GM12874 (cell line): ENCODE measurements at regions not wholly inside any gene's neighbourhood (a gene's known extent, or its start where the extent isn't known, plus 50 kb on each side); places are given as distances from the start of the nearest gene placed in this dataset.

Experiments
- TF ChIP-seq, protein P1 (sequence below): IDR thresholded peaks from 2 replicates; pipeline ENCODE4 v1.5.1; 2011; ENCODE audit warnings: low read depth, mild to moderate bottlenecking, control low read depth, low read length, moderate library complexity; ENCODE audit not compliant: insufficient read depth

DNA sequence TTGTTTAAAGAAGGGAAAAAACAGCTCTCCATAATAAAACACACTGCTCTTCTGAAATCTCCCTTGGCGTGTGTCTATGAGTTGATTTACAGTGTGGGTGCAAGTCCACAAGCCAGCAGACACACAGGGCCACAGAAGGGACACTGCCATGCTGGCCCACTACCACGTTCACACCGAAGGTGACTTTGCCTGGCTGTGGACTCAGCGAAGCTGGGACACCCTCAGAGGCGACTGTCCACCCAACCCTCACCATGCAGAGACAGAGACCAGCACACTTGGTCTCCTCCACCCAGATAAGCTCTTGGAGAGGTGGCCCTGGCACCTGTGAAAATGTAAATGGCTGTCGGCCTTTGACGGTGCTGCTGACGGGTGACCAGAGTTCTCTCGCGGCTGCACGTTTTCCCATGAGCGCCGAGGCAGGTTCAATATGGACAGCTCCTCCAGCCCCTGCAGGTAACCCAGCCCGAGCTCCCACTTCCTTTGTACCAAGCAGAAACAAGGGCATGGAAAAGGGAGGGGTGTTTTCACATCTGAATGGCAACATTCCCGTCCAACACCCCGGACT is 78.0 kb downstream of the YTHDF1 start:
- TF ChIP-seq, protein P1, sequence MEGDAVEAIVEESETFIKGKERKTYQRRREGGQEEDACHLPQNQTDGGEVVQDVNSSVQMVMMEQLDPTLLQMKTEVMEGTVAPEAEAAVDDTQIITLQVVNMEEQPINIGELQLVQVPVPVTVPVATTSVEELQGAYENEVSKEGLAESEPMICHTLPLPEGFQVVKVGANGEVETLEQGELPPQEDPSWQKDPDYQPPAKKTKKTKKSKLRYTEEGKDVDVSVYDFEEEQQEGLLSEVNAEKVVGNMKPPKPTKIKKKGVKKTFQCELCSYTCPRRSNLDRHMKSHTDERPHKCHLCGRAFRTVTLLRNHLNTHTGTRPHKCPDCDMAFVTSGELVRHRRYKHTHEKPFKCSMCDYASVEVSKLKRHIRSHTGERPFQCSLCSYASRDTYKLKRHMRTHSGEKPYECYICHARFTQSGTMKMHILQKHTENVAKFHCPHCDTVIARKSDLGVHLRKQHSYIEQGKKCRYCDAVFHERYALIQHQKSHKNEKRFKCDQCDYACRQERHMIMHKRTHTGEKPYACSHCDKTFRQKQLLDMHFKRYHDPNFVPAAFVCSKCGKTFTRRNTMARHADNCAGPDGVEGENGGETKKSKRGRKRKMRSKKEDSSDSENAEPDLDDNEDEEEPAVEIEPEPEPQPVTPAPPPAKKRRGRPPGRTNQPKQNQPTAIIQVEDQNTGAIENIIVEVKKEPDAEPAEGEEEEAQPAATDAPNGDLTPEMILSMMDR, result no peak

DNA sequence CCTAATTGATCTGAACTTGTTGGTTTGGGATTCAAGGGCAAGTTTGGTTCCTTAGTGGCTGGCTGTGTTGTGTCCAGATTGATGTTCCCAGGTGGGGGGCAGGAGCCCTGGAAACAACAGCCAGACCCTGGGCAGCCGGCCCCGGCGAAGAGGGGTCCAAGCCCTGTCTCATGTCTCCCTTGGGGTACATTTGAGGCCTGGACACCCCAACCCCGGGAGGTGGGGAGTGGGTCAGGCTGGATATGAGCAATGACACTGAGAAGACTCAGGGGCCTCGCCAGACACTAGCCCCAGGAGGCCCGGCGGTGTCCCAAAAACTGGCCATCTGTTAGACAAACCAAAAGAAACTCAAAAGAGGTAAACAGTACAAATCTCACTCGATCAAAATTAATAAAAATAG is 79.6 kb downstream of the YTHDF1 start:
- TF ChIP-seq, protein P1, result no peak

DNA sequence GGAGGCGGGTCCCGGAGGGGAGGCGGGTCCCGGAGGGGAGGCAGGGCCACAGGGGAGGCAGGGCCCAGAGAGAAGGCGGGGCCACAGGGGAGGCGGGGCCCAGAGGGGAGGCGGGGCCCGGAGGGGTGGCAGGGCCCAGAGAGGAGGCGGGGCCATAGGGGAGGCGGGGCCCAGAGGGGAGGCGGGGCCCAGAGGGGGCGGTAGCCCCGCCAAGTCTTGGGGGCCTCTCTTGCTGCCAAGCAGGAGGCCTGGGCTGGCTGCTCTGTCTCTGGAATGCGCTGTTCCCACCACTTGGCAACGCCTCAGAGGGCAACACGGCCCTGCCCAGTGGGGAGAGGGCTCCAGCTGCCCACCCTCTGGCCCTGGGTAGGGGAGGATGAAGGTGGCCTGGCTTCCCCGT is 80.5 kb downstream of the YTHDF1 start:
- TF ChIP-seq, protein P1, result no peak

DNA sequence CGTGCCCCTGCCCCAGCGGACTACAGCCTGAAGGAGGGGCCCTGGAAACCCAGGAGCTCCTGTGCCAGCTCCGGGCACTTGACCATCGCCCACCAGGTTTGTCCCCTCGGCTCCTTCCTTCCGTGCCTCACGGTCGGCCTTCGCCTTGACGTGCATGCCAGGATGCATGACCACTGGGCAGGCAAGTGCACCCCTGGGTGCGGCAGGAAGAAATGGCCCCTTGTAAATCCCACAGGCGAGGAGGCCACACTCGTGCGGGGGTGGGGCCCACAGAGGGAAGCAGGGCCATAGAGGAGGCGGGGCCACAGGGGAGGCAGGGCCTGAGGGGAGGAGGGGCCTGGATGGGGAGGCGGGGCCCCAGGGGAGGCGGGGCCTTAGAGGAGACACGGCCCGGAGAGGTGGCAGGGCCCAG is 81.7 kb downstream of the YTHDF1 start:
- TF ChIP-seq, protein P1, result no peak

DNA sequence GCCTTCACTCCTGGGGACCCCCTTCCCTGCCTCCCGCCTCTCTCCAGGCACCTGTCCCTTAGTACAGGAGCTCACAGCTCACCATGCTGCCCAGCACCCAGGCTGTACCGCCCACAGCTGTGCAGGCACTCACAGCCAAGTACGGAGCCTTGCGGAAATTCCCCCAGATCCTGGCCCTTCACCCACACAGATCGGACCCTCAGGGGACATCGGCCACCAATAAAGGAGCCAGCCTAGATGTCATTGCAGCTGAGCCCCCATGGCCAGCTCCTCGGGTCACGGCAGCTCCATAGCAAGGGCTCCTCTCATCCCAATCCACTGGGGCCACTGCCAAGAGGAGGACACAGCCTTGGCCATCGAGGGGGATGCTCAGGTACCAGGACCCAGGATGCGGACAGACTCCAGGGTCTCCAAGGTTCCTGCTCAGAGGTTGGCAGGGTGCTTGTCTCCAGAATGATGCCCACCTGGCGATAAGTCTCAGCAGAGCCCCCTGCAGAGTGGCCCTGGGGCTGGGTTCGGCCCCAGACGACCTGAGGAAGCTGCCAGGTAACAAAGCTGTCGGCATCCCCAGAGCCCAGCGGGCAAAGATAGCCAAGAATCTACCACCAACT is 82.3 kb downstream of the YTHDF1 start:
- TF ChIP-seq, protein P1, result no peak

DNA sequence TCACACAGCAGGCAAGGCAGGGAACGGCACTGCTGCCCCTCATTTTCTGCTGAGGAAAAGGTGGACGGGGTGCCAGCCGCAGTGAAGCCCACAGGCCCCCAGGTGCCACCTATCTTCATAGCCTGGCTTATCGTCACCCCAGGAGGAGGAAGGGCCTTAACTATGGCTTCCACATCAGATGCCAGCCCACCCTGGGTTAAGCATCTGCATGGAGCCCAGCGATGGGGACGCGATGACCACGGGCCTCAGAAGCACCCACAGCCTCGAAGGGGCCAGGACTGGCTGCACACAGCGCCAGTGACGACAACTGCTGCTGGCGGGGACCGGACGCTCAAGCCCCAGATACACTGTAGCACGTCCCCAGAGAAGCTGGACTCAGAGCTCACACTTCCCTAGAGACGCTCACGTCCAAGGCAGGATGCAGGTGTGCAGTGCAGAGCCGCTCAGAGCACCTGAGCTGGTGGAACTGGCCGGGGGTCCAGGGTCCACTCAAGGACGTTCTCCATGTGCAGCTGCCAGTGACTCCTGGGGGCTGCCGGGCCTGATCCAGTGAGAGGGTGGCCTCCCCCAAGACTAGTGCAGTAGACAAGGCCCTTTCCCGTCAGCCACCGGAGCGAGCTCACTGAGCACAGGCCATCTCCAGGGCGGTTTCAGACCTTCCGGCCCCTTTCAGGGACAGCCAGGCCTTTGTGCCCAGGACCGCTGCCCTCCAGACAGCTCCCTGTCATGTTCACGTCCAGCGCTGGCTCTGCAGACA is 83.0 kb downstream of the YTHDF1 start:
- TF ChIP-seq, protein P1, result no peak

DNA sequence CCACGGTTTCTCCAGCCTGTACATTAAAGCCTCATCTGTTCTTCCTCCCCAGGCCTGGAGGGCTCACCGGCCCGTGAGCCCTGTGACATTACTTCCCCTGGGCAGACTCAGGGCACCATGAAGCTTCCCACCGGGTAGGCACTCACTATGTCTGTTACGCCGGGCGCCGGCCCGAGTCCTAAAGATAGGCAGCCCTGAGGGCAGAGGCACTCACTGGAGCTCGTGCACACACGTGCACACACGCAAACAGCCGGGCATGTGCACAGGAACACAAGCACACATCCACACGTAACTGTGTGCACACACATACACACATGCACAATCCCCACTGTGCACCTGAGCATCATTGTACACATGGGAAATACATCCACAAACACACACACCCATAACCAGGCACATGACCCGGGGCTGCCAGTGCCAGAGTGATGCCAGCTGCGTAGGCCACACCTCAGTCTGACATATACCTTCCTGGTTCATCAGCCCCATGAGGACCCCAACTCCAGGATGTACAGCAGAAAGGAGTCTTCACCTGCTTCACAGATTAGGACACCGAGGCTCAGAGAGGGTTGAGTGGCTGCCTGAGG is 83.7 kb downstream of the YTHDF1 start:
- TF ChIP-seq, protein P1, result no peak
